ENCODE measurements at regions not wholly inside any gene's neighbourhood (a gene's known extent, or its start where the extent isn't known, plus 50 kb on each side); places are given as distances from the start of the nearest gene placed in this dataset.
A peak's percentile ranks its signal among the peaks of the same experiment; 100 is the strongest.

DNA sequence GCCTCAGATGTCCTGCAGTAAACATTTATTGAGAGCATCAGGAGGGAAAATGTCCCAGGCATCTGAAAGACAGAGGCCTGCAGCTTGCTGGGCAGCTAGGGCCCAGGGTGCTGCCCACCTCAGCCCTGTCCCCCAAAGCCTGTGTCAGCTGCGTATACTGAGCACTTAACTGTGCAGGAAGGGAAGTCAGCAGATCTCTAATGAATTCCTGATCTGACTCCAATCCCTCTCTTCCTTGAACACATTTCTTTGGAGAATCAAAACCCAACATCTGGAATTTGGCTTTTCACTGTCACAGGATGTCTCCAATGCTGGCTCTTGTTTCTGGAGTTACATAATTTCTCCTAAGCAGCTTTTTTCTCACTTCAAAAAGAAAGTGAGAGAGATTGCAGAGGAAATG is 364.7 kb upstream of the NFE2L3 start:
- peak; percentile 54 for DNase-seq

DNA sequence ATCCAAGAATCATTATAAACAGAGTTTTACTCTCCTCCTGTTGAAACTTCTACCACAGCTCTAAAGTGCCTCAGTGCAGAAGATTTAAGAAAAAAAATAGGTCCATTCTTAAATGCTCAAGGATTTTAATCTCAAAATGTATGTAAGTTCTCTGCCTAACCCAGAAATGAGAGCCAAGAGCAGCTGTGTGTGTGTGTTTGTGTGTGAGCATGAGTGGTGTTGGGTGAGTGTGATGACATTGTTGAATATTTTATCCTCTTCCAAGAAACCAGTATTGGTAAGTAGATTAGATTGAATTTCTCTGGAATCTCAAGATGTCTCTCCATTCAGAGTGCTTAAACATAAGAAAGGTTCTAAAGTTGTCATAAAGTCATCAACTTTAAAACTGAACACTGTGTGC is 363.6 kb upstream of the NFE2L3 start:
- DNase-seq, result no peak

DNA sequence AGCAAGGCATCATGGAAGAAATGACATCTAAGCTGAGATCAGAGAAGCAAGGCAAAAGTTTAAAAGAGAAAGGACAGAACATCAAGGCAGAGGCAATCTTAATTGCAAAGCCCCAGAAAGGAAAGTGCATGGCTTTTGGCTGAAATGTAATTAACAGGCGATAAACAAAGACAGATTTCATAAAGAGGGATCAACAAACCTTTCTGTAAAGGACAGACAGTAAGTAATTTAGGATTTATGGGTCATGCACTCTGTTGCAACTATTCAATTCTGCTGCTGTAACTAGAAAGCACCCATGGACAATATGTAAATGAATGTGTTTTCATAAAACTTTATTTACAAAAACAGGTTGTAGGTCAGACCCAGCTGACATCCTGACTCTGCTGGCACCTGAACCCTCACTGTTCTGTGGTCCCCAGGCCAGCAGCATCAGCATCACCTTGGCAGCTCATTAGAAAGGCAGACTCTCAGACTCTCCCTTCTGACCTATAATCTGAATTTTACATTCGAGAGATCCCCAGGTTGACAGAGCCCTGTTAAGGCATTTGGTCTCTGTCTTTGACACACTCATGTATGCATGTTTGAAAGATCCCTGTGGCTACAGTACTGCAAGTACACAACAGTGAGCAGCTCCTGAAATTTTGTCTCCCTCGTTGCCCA is 362.9 kb upstream of the NFE2L3 start:
- no peak for DNase-seq

GRCh38 chr7:25789701-25790640 is 362.0 kb upstream of the NFE2L3 start:
- DNase-seq, result peak; percentile 73

DNA sequence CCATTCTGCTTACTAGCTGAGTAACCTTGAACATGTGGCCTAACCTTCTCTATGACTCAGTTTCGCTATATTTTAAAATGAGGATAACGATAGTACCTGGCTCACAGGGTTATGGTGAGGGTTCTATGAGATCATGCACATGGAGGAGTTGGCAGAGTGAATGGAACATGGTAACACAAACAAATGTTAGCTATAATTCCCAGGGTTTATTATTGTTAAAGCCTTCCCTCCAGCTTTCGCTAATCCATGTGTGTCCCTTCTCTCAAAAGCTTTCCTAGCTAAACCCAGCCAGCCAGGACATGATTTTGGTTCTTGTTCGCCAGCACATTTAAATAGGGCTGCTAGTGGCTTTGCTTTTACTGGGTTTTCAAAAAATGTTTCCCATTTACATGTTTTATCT is 361.0 kb upstream of the NFE2L3 start:
- peak; percentile 60 for DNase-seq

DNA sequence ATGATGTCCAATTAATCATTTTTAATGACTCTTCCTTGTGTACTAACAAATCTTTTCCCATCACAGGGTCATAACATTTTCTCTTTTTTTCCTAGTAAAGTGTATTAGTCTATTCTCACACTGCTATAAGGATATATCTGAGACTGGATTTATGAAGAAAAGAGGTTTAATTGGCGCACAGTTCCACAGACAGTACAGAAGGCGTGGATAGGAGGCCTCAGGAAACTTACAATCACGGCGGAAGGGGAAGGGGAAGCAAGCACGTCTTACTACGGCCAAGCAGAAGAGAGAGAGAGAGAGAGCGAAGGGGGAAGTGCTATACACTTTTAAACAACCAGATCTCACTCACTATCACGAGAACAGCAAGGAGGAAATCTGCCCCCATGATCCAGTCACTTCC is 359.4 kb upstream of the NFE2L3 start:
- no peak for DNase-seq

DNA sequence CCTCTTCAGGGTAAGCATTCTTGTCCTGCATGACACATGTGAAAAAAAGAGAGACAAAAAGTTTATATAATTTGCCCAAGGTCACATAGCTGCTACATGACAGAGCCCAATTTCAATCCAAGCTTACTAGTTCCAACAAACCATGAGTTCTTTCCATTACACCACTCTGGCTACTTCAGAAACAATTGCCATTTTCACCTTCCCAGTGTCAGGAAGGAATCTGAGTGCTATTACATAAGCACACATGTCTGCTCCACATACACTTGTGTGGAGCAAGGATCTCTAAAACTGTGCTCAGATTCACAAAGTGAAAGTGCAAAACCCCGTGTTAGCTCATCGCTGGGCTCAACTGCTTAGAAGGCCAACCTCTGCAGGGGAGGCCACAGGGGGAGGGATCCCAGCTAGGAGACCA is 356.2 kb upstream of the NFE2L3 start:
- DNase-seq, result peak; percentile 57

DNA sequence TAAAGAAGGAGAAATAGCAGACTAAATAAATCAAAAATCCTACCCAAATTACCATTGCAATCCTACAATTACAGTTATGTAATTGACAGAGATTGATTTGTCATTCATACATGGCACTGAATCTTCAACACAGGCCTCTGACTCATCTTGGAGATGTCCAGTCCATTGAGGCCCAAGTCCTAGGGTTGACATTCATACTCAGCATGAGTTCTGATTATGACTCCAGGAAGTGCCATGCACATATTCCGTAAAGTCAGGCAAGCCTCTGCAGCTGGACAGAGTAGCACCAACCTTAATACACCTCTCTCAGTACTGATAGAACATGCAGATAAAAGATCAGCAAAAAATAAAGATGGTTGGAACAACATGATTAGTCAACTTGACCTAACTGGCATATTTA is 353.7 kb upstream of the NFE2L3 start:
- DNase-seq, result no peak

DNA sequence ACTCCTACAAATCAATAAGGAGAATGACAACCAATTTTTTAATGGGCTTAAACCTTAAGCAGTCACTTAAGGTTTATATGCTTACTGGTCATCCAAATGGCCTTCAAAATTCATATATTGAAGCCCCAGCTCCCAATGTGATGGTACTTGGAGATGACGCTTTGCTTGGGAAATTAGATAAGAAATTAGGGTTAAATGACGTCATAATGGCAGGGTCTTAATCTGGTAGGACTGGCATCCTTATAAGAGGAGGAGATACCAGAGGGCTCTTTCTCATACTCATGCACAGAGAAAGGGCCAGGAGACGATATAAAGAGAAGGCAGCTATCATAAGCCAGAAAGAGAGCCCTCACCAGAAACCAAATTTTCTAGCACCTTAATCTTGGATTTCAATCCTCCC is 350.8 kb upstream of the NFE2L3 start:
- no peak for DNase-seq

DNA sequence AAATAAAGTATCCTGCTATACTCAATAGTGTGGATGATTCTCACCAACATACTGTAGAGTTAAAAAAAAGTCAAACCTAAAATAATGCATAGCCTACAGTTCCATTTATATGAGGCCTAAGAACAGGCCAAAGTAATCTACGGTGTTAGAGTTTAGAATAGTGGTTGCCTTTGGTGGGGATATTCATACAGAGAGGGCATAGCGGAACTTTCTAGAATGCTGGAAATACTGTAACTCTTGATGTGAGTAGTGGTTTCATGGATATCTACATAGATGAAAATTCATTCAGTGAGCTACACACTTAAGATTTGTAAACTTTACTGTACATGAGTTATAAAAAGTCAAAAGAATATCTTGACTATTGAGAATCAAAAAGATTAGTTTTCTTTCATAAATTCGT is 349.9 kb upstream of the NFE2L3 start:
- DNase-seq, result no peak

DNA sequence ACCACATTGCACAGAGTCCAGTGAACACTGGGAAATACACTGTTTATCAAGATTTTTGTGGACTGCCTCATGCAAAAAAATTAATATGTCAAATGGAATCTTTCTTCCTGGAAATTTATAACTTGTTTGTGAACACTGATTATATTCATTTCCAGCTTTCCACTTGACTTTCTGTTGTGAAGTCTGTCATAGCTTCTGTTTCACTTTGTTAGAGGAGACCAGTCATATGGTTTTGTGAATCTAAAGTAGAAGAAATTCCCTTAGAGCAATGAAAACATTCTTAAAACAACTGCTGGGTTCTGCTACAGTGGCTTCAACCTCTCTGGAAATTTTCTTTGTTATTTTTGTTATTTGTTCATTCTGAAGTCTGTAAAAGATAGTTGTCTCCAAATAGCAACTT is 349.5 kb upstream of the NFE2L3 start:
- DNase-seq, result no peak

DNA sequence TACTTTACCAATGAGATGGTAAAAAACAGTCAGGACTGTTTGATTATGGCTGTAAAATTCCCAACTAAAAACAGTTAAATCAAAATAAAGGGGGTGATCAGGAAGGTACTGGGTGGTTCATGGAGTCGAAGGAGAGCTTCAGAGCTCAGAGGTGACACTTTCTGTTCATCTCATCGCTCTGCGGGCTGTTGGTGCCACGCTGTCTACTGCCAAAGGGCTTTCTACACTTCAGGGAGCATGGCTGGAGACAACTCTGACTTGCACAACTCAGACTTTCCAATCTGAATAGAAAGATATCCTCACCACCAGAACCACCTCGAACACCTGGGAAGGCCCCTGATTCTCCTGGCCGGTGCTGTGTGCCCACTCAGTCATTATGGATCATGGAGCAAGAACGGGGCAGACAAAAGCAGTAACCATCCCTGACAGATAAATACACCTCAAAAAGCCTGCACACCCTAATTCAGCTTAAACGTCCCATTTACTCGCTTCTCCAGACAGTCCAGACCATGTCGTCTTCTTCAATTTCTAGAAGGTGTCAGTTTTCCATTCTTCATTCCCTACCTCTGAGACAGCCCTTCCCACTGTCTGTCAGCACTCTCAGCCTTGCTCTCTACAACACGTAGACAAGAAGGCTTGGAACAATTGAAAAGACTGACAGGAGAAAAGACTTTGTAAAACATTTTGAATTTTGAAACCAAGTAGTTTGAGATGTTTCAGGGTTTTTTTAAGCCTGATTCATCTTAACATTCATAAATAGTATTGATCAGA is 348.7 kb upstream of the NFE2L3 start:
- DNase-seq, result no peak

GRCh38 chr7:25804154-25804553 is 347.8 kb upstream of the NFE2L3 start:
- DNase-seq, result peak; percentile 70

DNA sequence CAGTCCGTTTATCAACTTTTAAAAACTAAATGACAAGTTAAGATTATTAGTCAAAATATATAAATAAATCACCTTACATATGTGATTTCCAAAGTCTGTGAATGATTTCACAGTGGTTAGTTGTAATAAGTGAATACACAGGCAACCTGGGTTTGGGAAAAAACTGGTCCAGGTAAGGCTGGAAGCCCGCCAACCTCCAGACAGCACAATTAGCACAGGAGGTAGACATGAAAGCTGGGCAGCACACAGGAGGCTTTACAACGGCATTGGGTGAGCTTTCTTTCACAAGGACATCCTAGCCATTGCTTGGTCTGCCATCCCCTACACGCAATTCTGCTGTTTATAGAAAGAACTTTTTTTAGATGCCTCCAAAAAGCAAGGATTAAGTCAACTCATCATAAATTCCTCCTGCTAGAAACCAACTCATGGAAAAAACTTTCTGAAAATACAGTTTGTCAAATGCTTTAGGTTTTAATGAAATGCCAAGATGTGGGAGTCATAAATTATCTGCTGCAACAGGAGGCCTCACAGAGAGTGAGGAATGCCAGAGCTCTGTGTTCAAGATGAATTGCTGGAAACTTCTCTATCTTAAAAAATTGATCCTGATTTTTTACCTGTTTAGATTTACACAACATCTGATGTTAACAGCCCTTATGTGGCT is 346.8 kb upstream of the NFE2L3 start:
- DNase-seq, result no peak

DNA sequence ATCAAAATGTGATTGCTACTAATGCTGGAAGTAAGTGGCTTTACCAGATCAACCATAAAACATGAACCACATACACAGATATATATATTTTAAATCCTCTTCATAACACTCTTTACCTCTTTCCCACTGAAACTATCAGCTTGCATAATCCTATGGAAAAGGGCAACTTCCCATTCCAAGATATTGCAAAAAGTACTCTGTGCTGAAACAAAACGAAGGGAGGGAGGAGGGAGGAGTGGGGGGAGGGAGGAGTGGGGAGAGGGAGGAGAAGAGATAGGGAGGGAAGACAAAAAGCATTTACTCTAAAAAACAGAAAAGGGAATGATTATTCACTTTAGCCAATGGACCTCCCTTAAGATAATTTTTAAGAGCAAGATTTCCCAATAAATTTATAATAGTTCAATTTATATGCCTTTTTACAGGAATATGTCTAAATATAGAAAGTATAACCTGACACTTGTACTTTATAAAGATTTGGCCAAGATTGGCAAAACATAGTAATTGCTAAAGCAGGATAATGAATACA is 344.8 kb upstream of the NFE2L3 start:
- DNase-seq, result no peak

DNA sequence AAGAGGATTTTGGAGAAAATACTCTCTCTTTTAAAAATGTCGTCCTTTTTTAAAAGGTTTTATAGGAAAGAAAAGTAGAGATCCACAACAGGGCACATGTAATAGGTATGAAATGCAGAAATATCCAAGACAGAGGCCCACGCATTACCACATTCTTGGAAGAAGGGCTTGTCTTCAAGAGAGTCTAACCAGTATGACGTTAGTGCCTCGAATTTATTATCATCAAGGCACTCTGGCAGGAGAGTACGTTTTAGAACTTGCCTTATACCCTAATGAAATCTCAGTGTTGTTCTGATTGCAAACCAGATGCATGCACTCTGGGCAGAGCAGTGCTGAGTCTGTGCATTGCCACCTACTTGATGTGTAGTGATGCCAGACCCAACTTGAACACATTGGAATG is 342.6 kb upstream of the NFE2L3 start:
- DNase-seq, result no peak

- no peak for DNase-seq
Observed at GRCh38 chr7:25812086-25812850, 339.7 kb upstream of the NFE2L3 start.

GRCh38 chr7:25813381-25813780 is 338.6 kb upstream of the NFE2L3 start:
- DNase-seq, result no peak

DNA sequence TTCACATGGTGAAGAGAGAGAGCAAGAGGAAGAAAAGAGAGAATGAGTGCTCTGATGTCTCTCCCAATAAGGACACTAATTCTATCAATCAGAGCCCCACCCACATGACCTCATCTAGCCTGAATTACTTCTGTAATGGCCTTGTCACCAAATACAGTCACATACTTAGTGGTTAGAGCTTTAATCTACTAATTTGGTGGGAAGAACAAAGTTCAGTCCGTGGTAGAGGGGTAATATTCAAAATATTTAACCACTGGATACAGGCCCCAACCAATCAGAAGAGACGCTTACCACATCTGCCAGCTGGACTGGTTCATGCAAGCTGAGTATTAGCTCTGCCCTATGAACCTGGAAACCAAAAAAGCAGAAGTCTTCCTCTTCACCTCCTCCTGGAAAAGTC is 336.3 kb upstream of the NFE2L3 start:
- DNase-seq, result no peak

GRCh38 chr7:25820432-25821040 is 331.5 kb upstream of the NFE2L3 start:
- DNase-seq, result no peak

DNA sequence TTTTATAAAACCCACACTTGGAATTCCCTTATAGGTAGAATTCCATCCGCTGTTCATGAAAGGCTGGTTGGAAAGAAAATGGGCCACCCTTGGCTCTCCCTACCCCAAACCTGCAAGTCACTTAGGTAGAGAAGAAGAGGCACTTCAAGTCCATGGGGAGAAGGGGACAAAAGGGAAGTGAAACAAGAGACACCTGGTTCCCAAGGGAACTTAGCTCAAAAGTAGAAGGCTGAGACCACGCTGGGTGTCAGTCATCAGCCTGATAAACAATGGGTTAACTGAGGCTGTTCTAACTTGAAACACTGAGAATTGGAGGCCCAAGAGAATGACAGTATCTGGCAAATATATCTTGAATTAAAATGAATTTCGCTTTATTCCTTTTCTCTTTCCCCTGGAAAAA is 330.8 kb upstream of the NFE2L3 start:
- no peak for DNase-seq
